Keratinocyte (primary cell): ENCODE measurements at regions not wholly inside any gene's neighbourhood (a gene's known extent, or its start where the extent isn't known, plus 50 kb on each side); places are given as distances from the start of the nearest gene placed in this dataset.
A peak's percentile ranks its signal among the peaks of the same experiment; 100 is the strongest.
"Not testable (repeated sequence)": the region's sequence is repeated elsewhere in the genome, so short reads cannot be mapped to it uniquely, and the experiment has no call there.

Experiments used
- DNase-seq: peaks from one replicate; pipeline ENCODE4 v3.0.0-alpha.2; 2011; ENCODE audit warnings: low read depth, missing footprints, low spot score
- FAIRE-seq: peaks from 2 replicates; lab custom pipeline; 2011; peaks lifted over from hg19 to GRCh38; lab: Jason Lieb, UNC
- H2AFZ ChIP-seq: 2 replicates; pipeline ENCODE4 v1.6.0; 2012; ENCODE audit warnings: low read length, control low read depth, inconsistent platforms; ENCODE audit not compliant: control insufficient read depth
- H3K27ac ChIP-seq: 2 replicates; pipeline ENCODE4 v1.5.1; 2011; ENCODE audit warnings: low read length; ENCODE audit not compliant: control insufficient read depth, insufficient read depth
- H3K27me3 ChIP-seq: 3 replicates; pipeline ENCODE4 v1.6.0; 2011; ENCODE audit warnings: low read length; ENCODE audit not compliant: control insufficient read depth, insufficient read depth; ENCODE audit errors: extremely low read depth
- H3K36me3 ChIP-seq, 2 experiments: 2 replicates in 1 of 2; 3 replicates in 1 of 2; pipeline ENCODE4 v1.5.1; 2011; ENCODE audit warnings: low read length in 2 of 2, mild to moderate bottlenecking in 1 of 2; ENCODE audit not compliant: control insufficient read depth in 2 of 2, insufficient read depth in 2 of 2; ENCODE audit errors: extremely low read depth in 1 of 2
- H3K4me1 ChIP-seq: 3 replicates; pipeline ENCODE4 v1.5.1; 2011; ENCODE audit warnings: low read length; ENCODE audit not compliant: control insufficient read depth, insufficient read depth; ENCODE audit errors: extremely low read depth
- H3K4me2 ChIP-seq: 3 replicates; pipeline ENCODE4 v1.6.0; 2011; ENCODE audit warnings: low read depth, low read length; ENCODE audit not compliant: control insufficient read depth, insufficient read depth; ENCODE audit errors: extremely low read depth
- H3K4me3 ChIP-seq, 3 experiments: fragments of 200-600 bp in 1 of 3; sonication (generic) in 1 of 3; 2 replicates in 2 of 3; 3 replicates in 1 of 3; pipeline ENCODE4 v1.5.1; 2011 to 2016; ENCODE audit warnings: low read length in 3 of 3, mild to moderate bottlenecking in 3 of 3, control low read depth in 2 of 3, inconsistent platforms in 1 of 3, low read depth in 1 of 3, mixed read lengths in 1 of 3, mixed run types in 1 of 3, moderate library complexity in 1 of 3; ENCODE audit not compliant: control insufficient read depth in 2 of 3, insufficient read depth in 2 of 3; ENCODE audit errors: extremely low read depth in 1 of 3
- H3K79me2 ChIP-seq: 2 replicates; pipeline ENCODE4 v1.6.0; 2012; ENCODE audit warnings: low read length; ENCODE audit not compliant: control insufficient read depth, insufficient read depth
- H3K9ac ChIP-seq: 3 replicates; pipeline ENCODE4 v1.6.0; 2011; ENCODE audit warnings: low read length; ENCODE audit not compliant: control insufficient read depth, insufficient read depth; ENCODE audit errors: extremely low read depth
- H3K9me1 ChIP-seq: 3 replicates; pipeline ENCODE4 v1.6.0; 2011; ENCODE audit warnings: low read length; ENCODE audit not compliant: control insufficient read depth, insufficient read depth; ENCODE audit errors: extremely low read depth
- H3K9me3 ChIP-seq: 2 replicates; pipeline ENCODE4 v1.5.1; 2012; ENCODE audit warnings: low read depth, low read length; ENCODE audit not compliant: control insufficient read depth
- H4K20me1 ChIP-seq: 3 replicates; pipeline ENCODE4 v1.6.0; 2011; ENCODE audit warnings: low read length; ENCODE audit not compliant: control insufficient read depth, insufficient read depth; ENCODE audit errors: extremely low read depth
- EZH2 ChIP-seq: IDR thresholded peaks from one replicate; pipeline ENCODE4 v1.6.1; 2012; ENCODE audit warnings: inconsistent platforms, mild to moderate bottlenecking, low read length, moderate library complexity
- dilution Hi-C: fragments of 300-500 bp; cut with MboI; formaldehyde crosslinking; loops from one replicate; pipeline ENCODE4 v1.7.0; 2020; ENCODE audit warnings: low sequenced_read_pairs; ENCODE audit not compliant: extremely low pct_ligation_motif_present
- TF ChIP-seq, protein P1 (sequence below), 3 experiments: IDR thresholded peaks in 1 of 3; conservative IDR thresholded peaks in 1 of 3; optimal IDR thresholded peaks in 1 of 3; 2 replicates in 2 of 3; 3 replicates in 1 of 3; pipeline versions ENCODE3 to v1.5.1; 2011; ENCODE audit warnings: low read length in 3 of 3, mild to moderate bottlenecking in 3 of 3, moderate library complexity in 2 of 3, control low read depth in 1 of 3, inconsistent platforms in 1 of 3; ENCODE audit not compliant: insufficient read depth in 2 of 3; ENCODE audit errors: extremely low read depth in 1 of 3

DNA sequence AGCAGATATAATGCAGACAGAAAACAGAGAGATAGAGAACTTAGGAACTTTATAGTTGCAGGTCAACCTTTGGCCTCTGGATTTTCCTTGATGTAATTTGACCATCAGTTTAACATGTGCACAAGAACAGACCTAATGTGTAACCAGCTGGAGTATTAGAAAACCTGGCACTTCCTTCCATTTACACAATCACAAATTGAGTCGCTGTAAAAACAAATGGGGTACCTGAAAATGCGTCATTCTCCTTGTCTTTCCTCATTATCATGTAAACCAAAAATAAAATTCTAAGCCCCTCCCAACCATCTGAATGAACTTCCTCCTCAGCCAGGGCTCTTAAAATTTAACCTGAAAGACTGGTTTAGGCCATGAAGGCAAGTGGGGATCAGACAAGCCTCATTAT, 358.4 kb upstream of the MAGEB16 start:
- no peaks in the 10 kb centered on the region for H4K20me1 ChIP-seq
- H3K9me3 ChIP-seq, result no peaks in the 10 kb centered on the region
- no peaks in the 10 kb centered on the region for H3K27me3 ChIP-seq
- no peak overlapping the region for H3K9ac ChIP-seq
- TF ChIP-seq EZH2, result no peak
- TF ChIP-seq, protein P1, sequence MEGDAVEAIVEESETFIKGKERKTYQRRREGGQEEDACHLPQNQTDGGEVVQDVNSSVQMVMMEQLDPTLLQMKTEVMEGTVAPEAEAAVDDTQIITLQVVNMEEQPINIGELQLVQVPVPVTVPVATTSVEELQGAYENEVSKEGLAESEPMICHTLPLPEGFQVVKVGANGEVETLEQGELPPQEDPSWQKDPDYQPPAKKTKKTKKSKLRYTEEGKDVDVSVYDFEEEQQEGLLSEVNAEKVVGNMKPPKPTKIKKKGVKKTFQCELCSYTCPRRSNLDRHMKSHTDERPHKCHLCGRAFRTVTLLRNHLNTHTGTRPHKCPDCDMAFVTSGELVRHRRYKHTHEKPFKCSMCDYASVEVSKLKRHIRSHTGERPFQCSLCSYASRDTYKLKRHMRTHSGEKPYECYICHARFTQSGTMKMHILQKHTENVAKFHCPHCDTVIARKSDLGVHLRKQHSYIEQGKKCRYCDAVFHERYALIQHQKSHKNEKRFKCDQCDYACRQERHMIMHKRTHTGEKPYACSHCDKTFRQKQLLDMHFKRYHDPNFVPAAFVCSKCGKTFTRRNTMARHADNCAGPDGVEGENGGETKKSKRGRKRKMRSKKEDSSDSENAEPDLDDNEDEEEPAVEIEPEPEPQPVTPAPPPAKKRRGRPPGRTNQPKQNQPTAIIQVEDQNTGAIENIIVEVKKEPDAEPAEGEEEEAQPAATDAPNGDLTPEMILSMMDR (optimal IDR thresholded peaks at IDR 0.05 in 1 of 3, IDR thresholded peaks at IDR 0.05 in 1 of 3, conservative IDR thresholded peaks at IDR 0.05 in 1 of 3; ENCODE audit: extremely low read depth in 1 of 3, insufficient read depth in 2 of 3, low read length in 3 of 3), result no peak
- DNase-seq (no peak), FAIRE-seq (no peak)
- no peaks in the 10 kb centered on the region for H3K4me1 ChIP-seq
- dilution Hi-C loops, result no loop called here
- no peak overlapping the region for H3K4me3 ChIP-seq
- H3K27ac ChIP-seq, result no peak overlapping the region
- H3K79me2 ChIP-seq, result no peaks in the 10 kb centered on the region
- H3K4me2 ChIP-seq, result no peak overlapping the region
- H3K9me1 ChIP-seq, result no peaks in the 10 kb centered on the region
- H2AFZ ChIP-seq, result no peak overlapping the region
- no peaks in the 10 kb centered on the region for H3K36me3 ChIP-seq

GRCh38 chrX:35442421-35442820, 355.7 kb upstream of the MAGEB16 start:
- H3K9me1 ChIP-seq, result no peaks in the 10 kb centered on the region
- DNase-seq (no peak), FAIRE-seq (no peak)
- no peaks in the 10 kb centered on the region for H4K20me1 ChIP-seq
- no peak overlapping the region for H2AFZ ChIP-seq
- TF ChIP-seq EZH2, result no peak
- TF ChIP-seq, protein P1 (optimal IDR thresholded peaks at IDR 0.05 in 1 of 3, IDR thresholded peaks at IDR 0.05 in 1 of 3, conservative IDR thresholded peaks at IDR 0.05 in 1 of 3; ENCODE audit: extremely low read depth in 1 of 3, insufficient read depth in 2 of 3, low read length in 3 of 3), result no peak
- no peak overlapping the region for H3K9ac ChIP-seq
- H3K4me1 ChIP-seq, result no peaks in the 10 kb centered on the region
- dilution Hi-C loops, result no loop called here
- H3K36me3 ChIP-seq, result no peaks in the 10 kb centered on the region
- no peak overlapping the region for H3K4me2 ChIP-seq
- H3K4me3 ChIP-seq, result no peak overlapping the region
- H3K79me2 ChIP-seq, result no peaks in the 10 kb centered on the region
- H3K27ac ChIP-seq, result no peak overlapping the region
- H3K9me3 ChIP-seq, result no peaks in the 10 kb centered on the region
- H3K27me3 ChIP-seq, result no peaks in the 10 kb centered on the region

GRCh38 chrX:35443091-35443582, 355.0 kb upstream of the MAGEB16 start:
- FAIRE-seq, H3K4me1 ChIP-seq, DNase-seq, H3K9me3 ChIP-seq, H3K4me3 ChIP-seq, H3K27me3 ChIP-seq, H4K20me1 ChIP-seq, H3K36me3 ChIP-seq, H3K9ac ChIP-seq, H3K79me2 ChIP-seq, H3K9me1 ChIP-seq, dilution Hi-C loops: not testable (repeated sequence)
- Histone ChIP-seq H3K4me2 (peak overlapping the region; percentile 24), H3K27ac (peak overlapping the region; percentile 37), H2AFZ (peak overlapping the region; percentile 36)
